HG03280 (cell line): ENCODE measurements at regions not wholly inside any gene's neighbourhood (a gene's known extent, or its start where the extent isn't known, plus 50 kb on each side); places are given as distances from the start of the nearest gene placed in this dataset.

Experiments
- ATAC-seq: cut with Tn5 transposase; IDR thresholded peaks from one replicate; pipeline ENCODE4 v1.9.1; 2021; ENCODE audit warnings: mild to moderate bottlenecking, moderate library complexity; ENCODE audit not compliant: unreplicated experiment

GRCh38 chr5:159385536-159385935 lies 55.2 kb upstream of the IL12B start:
- ATAC-seq = no peak

- no peak for ATAC-seq
Observed at GRCh38 chr5:159386028-159386711, 55.9 kb upstream of the IL12B start.

GRCh38 chr5:159392871-159393270 lies 62.6 kb upstream of the IL12B start:
- no peak for ATAC-seq

- ATAC-seq = no peak
Observed at GRCh38 chr5:159393854-159394274, 63.6 kb upstream of the IL12B start.

DNA sequence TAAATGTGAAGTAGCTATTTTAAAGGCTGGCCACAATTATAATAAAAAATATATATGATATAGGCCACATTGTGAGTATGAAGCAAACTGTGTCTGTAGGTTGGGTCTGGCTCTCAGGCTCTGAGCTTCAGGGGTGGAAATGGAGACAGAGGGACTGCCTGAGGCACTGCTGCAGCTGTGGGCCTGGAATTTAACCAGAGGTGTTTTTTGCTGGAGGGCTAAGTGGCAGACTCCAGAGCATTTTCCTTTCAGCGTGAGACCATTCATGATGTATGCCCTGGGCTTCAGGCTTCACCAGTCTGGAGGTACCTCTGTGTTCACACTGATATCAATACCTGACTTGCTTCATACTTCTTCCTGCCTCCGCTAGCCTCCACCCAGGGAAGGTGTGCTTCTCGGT lies 64.9 kb upstream of the IL12B start:
- ATAC-seq = no peak

DNA sequence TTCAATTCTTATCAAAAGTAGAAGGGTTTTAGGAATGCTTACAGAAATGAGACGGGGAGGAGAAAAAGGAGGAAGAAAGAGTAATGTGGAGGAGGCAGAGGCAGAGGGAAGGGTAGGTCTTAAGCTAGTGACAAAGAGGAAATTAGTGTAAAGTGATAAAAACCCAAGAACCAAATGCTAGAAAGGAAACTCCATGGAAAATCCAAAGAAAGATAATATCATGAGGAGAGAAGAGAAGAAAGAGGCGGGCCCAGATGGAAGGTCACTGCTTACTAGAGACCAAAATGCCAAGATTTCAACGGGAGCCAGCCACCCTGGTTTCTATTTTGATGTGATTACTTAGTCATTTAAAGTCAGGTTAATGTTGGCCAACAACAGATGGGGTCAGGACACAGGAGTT lies 68.6 kb upstream of the IL12B start:
- ATAC-seq = no peak

DNA sequence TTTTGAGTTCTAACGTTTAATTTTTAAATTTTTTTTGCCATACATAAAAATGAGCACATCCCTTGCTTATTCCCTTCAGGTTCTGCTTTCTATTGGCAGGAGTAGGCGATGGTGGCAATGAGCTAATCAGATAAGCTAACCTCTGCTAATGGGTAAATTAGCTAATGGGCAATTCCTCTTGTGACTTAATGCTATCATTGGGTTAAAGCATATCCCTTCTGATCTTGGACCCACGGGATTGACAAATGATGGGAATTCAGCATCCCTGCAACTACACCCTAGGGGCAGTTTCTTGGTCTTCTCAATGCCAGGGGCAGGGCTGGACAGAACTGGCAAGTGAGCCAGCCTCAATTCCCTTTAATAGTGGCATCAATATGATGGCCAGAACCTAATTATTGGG lies 70.2 kb upstream of the IL12B start:
- no peak for ATAC-seq

DNA sequence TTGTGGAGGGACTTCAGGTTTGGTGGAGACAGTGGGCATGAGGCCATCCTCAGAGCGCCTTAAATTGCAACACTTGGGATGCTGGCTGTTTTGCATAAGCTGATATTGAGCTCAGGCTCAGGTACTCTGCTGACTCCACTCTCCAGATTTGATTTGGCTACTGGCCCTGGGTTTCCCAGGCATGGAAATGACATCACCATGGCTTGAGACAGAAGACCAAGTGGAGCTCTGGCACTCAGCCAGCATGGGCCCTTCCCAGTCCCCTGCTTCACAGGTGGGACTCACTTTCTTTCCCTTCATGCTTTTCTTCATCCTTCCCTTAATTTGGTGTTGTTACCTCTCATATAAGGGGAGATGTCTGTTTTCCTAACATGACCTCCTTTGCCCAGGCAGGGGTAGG lies 72.0 kb upstream of the IL12B start:
- no peak for ATAC-seq

GRCh38 chr5:159402856-159403255 lies 72.6 kb upstream of the IL12B start:
- ATAC-seq = no peak

DNA sequence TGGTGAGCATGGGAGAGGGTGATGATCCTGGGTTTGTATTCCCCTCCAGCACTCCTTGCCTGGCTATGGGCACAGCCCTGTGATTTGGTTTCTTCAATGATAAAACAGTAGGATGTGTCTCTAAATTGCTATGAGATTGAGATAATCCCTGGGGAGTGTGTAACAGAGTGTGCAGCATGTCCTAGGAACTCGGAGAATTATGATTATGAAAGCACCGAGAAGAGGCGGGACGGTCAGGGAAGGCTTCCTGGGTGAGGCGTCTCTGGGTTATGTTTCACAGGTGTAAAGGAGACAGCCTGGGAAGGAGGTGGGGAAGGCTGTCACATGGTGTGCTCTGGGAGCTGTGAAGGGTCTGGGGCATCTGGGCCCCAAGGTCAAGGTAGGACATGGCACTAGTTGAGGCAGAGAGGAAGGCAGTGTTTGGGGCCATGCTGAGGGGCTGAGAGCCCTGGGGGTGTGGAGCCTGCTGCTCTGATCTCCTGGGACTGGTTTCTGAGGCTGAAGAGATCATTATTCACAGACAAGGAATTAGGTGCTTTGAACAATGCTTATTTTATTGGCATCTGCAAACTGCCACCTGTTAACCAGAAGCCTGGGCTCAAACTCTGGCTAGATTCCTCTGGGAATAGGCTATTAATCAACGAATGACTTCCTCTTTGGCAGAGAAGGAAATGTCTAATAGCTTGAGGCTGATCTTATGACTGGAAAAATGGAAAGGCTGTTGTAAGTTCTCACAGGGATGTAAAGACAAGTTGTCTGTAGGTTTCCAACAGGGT lies 73.8 kb upstream of the IL12B start:
- ATAC-seq = no peak

DNA sequence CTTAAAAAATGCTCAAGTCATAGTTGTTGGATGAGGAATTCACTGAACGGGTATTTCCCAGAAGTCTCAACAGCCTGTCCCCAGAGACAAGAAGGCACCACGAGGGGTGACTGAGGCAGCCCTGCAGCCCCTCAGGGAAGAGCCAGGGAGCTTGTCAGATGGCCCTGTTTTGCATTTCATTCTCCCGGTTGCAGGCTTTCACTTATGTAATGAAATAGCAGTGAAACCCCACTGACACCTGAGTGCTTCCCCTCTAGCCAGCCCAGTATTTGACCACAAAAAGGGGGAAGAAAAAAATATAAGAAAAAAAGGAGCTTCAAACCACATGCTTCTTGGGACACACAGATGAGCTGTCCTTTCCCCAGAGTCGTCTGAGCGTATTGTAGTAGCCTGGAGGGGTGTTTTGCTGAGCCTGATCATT lies 75.3 kb upstream of the IL12B start:
- ATAC-seq = peak; percentile 38

DNA sequence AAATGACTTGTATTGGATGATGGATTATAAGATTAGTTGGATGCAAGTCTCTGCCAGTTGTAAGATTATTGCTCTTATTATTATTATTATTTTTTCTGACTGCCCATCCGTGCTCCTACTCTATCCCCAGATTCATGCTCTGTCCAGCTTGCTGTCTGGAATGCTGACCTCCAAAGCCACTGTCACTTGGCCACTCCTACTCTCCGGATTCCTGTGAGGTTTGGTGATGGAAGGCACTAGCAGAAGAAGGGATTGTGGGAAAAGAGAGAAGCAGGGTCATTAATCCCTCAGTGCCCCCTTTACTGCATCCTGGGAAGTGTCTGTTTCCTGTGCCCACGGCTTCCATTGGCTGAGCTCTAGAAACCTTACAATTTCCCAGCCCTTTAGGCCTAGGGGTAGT lies 76.3 kb upstream of the IL12B start:
- ATAC-seq = no peak

GRCh38 chr5:159409801-159410200 lies 79.5 kb upstream of the IL12B start:
- ATAC-seq = peak; percentile 65

DNA sequence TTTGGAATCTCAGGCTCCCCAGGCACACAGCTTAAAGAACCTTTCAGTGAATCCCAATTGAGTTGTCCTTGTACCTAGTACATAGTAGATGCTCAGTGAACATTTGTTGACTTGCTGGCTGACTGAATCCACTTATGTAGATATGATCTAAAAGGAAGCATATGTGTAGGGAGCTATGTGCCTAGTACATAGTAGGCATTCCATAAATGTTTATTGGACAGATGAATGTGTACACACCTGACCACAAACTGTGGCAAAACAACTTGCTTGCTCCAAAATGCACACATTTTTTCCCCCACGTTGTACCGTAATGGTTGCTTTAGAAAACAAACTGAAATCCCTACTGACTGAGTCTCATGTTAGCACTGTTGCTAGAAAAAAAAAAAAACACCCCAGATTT lies 80.2 kb upstream of the IL12B start:
- no peak for ATAC-seq

DNA sequence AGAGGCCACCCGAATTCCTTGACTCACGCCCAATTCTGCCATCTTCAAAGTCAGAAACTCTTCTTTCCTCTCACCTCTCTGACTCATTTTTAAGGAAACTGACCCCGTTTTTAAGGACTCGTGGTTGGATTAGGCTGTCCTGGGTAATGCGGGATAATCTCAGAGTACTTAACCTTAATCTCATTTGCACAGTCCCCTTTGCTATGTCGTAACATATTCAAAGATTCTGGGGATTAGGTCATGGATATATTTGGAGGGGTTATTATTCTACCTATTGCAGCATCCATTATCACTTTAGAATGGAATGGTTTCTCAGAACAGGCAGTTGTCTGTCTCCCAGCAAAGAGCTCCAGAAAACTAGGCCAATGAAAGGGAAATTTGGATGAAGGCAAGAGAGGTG lies 80.8 kb upstream of the IL12B start:
- ATAC-seq = no peak

- ATAC-seq = no peak
Observed at GRCh38 chr5:159412284-159413046, 82.2 kb upstream of the IL12B start.

- no peak for ATAC-seq
Observed at GRCh38 chr5:159414021-159414420, 83.7 kb upstream of the IL12B start.

- ATAC-seq = no peak
Observed at GRCh38 chr5:159415301-159415937, 85.1 kb upstream of the IL12B start.

DNA sequence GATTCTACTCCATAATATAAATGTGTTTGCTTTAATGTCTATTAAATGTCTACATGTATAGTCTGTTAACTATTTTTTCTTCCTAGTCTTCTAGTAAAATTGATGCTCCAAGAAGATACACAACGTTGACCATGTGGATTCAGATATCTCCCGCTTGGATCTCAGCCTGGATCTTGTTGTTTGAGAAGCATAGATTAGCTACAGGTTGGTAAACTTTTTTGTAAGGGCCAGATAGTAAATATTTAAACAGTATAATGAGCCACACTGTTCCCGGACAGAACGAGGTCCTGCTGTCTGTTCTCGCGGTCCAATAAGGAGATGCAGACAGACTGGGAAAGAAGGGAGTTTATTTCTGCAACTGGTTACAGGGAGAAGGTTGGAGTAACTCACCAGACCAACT lies 86.2 kb upstream of the IL12B start:
- ATAC-seq = no peak

DNA sequence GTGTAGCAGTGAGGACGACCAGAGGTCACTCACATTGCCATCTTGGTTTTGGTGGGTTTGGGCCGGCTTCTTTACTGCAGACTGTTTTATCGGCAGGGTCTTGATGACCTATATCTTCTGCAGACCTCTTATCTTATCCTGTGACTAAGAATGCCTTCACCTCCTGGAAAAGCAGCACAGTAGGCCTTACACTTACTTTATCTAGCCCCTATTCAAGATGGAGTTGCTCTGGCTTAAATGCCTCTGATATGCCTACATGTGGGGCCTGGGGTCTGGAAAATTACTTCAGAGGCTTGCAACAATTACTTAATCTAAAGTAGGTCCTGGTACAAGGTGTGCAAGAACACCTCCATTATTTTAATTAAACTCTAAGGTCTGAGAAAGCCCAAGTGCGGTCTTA lies 86.9 kb upstream of the IL12B start:
- ATAC-seq = no peak

- ATAC-seq = no peak
Observed at GRCh38 chr5:159419576-159419975, 89.3 kb upstream of the IL12B start.
